ENCODE measurements at regions not wholly inside any gene's neighbourhood (a gene's known extent, or its start where the extent isn't known, plus 50 kb on each side); places are given as distances from the start of the nearest gene placed in this dataset.
"Not testable (repeated sequence)": the region's sequence is repeated elsewhere in the genome, so short reads cannot be mapped to it uniquely, and the experiment has no call there.

DNA sequence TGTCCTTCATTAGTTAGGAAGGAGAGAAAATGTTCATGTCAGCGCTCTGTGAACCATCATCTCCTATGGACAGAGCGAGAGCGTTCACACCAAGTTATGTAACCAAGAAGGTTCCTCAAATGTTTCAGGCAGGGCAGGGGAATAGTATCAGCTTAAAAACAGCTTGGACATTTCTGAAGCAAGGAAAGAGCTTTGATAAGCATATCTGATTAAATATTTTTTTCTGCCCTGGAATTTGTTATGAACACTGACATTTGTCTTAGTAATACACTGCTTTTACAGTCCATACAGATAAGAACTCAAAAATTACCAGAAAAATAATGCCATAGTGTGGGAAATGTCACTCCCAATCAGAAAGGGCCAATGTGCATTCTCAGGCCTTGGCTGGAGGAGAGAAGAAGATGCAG lies 66.3 kb upstream of the LIFR start:
- DNase-seq (ENCODE audit: low read depth), result peak; percentile 8
- H3K4me3 ChIP-seq (ENCODE audit: low read depth, low read length), result no peak overlapping the region
- TF ChIP-seq POLR2A (IDR thresholded peaks at IDR 0.05; ENCODE audit: extremely low read depth, insufficient read length) (no peak), MYC (IDR thresholded peaks at IDR 0.05; ENCODE audit: low read depth, low read length) (no peak)
- TF ChIP-seq, protein P1, sequence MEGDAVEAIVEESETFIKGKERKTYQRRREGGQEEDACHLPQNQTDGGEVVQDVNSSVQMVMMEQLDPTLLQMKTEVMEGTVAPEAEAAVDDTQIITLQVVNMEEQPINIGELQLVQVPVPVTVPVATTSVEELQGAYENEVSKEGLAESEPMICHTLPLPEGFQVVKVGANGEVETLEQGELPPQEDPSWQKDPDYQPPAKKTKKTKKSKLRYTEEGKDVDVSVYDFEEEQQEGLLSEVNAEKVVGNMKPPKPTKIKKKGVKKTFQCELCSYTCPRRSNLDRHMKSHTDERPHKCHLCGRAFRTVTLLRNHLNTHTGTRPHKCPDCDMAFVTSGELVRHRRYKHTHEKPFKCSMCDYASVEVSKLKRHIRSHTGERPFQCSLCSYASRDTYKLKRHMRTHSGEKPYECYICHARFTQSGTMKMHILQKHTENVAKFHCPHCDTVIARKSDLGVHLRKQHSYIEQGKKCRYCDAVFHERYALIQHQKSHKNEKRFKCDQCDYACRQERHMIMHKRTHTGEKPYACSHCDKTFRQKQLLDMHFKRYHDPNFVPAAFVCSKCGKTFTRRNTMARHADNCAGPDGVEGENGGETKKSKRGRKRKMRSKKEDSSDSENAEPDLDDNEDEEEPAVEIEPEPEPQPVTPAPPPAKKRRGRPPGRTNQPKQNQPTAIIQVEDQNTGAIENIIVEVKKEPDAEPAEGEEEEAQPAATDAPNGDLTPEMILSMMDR (IDR thresholded peaks at IDR 0.05; ENCODE audit: low read depth, low read length), result no peak
- TF ChIP-seq, protein P2, sequence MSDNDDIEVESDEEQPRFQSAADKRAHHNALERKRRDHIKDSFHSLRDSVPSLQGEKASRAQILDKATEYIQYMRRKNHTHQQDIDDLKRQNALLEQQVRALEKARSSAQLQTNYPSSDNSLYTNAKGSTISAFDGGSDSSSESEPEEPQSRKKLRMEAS (IDR thresholded peaks at IDR 0.05; ENCODE audit: low read depth, low read length), result no peak

DNA sequence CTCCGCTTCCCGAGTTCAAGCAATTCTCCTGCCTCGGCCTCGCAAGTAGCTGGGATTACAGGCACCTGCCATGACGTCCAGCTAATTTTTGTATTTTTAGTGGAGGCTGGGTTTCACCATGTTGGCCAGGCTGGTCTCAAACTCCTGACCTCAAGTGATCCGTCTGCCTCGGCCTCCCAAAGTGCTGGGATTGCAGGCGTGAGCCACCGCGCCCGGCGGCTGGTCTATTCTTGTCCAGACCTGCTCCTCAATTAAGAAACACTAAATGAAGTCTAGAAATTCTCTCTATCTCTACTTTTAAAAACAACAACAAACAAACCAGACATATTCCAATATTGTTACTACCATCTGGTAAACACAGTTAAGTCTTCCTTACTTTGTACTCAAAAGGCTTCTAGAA lies 68.1 kb upstream of the LIFR start:
- H3K4me3 ChIP-seq (ENCODE audit: low read depth, low read length); DNase-seq (ENCODE audit: low read depth): not testable (repeated sequence)

DNA sequence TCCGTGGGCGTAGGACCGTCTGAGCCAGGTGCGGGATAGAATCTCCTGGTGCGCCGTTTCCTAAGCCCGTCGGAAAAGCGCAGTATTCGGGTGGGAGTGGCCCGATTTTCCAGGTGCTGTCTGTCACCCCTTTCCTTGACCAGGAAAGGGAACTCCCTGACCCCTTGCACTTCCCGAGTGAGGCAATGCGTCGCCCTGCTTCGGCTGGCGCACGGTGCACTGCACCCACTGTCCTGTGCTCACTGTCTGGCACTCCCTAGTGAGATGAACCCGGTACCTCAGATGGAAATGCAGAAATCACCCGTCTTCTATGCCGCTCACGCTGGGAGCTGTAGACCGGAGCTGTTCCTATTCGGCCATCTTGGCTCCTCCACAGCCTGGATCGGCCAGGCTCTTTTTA lies 74.9 kb upstream of the LIFR start:
- H3K4me3 ChIP-seq (ENCODE audit: low read depth, low read length); DNase-seq (ENCODE audit: low read depth): not testable (repeated sequence)

DNA sequence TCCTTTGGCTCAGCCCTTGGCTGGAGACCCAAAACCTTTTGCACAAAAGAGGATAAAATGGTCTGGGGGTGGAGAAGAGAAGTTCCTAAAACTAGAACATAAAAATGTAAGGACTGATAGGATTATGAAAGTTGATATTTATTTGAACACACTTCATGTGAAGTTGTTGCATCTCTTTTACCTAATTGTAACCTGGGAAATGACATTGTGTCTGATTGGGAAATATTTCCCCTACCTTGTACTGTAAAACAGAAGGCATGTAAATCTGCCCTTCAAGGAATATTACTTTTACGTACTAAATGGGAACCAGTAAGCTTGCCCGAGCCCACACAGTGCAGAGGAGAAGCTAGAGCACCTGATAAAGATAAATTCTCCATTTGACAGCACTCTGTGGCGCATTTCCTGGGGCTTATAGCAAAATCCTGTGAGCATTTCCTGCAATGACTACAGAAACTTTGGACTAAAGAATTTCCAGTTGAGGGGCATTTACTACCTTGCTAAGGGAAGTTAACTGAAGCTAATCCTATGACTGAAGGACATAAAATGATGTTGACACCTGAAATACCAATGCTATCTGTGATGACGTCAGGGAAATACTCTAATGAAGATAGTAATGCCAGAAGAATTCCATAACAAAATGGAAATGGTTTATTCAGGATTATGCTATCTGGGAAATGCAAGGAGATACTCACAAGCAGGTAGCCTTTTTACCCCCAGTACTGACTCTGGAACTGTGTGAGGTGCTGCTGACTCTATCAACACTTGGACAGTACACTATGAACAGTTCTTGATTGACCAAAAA lies 78.3 kb upstream of the LIFR start:
- no peak overlapping the region for H3K4me3 ChIP-seq (ENCODE audit: low read depth, low read length)
- TF ChIP-seq, protein P1 (IDR thresholded peaks at IDR 0.05; ENCODE audit: low read depth, low read length), result no peak
- TF ChIP-seq POLR2A (IDR thresholded peaks at IDR 0.05; ENCODE audit: extremely low read depth, insufficient read length) (no peak), MYC (IDR thresholded peaks at IDR 0.05; ENCODE audit: low read depth, low read length) (no peak)
- TF ChIP-seq, protein P2 (IDR thresholded peaks at IDR 0.05; ENCODE audit: low read depth, low read length), result no peak

DNA sequence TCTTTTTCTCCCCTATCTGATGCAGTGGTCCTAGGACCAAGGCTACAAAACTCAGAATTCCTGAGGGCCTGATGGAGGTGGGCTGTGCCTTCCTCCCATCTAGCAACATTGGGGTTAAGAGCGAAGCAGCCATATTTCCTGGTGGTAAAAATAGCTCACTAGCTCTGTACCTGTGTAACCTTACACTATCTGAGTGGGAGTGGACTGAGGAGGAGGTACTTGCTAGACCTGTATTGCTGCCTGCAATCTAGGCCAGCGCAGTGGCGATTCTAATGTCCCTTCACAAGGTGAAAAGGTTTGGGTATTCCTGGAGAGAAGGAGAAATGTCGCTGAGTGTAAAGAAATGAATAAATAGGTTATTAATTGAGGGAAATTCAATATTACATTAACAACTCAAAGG lies 80.2 kb upstream of the LIFR start:
- no peak overlapping the region for H3K4me3 ChIP-seq (ENCODE audit: low read depth, low read length)
- TF ChIP-seq, protein P2 (IDR thresholded peaks at IDR 0.05; ENCODE audit: low read depth, low read length), result no peak
- TF ChIP-seq POLR2A (IDR thresholded peaks at IDR 0.05; ENCODE audit: extremely low read depth, insufficient read length) (no peak), MYC (IDR thresholded peaks at IDR 0.05; ENCODE audit: low read depth, low read length) (no peak)
- TF ChIP-seq, protein P1 (IDR thresholded peaks at IDR 0.05; ENCODE audit: low read depth, low read length), result no peak
- no peak for DNase-seq (ENCODE audit: low read depth)

More for the DNA sequence above, 78.3 kb upstream of the LIFR start:
- no peak for DNase-seq (ENCODE audit: low read depth)

DNA sequence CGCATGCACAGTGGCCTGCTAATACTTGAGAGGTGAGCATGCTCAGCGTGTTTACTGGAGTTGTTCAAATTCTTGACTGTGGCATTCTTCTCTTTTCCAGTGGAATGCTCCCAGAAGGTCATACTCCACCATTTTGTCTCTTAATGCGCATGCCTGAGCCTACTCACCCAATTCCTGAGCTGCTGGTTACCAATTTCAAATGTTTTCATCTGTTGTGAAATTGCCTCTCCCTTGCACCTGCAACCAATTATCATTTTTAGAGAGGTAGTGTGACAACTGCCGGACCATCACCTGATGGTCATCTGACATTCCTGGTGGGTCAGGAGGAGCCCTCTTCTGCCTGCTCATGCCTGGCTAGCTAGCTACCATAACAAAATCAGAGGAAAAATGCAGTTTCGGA lies 82.2 kb upstream of the LIFR start:
- TF ChIP-seq, protein P2 (IDR thresholded peaks at IDR 0.05; ENCODE audit: low read depth, low read length), result no peak
- TF ChIP-seq, protein P1 (IDR thresholded peaks at IDR 0.05; ENCODE audit: low read depth, low read length), result no peak
- TF ChIP-seq MYC (IDR thresholded peaks at IDR 0.05; ENCODE audit: low read depth, low read length) (no peak), POLR2A (IDR thresholded peaks at IDR 0.05; ENCODE audit: extremely low read depth, insufficient read length) (no peak)
- H3K4me3 ChIP-seq (ENCODE audit: low read depth, low read length), result no peak overlapping the region
- DNase-seq (ENCODE audit: low read depth), result no peak

Data from NB4 (cell line).